Mesodermal cell (in vitro differentiated cells): ENCODE measurements at regions not wholly inside any gene's neighbourhood (a gene's known extent, or its start where the extent isn't known, plus 50 kb on each side); places are given as distances from the start of the nearest gene placed in this dataset.

Experiments used
- H3K27ac ChIP-seq: 2 replicates; pipeline ENCODE4 v1.7.0; 2013; ENCODE audit warnings: mild to moderate bottlenecking, low read depth, low read length, moderate library complexity; ENCODE audit not compliant: severe bottlenecking
- H3K36me3 ChIP-seq: 2 replicates; pipeline ENCODE4 v1.7.1; 2013; ENCODE audit warnings: mild to moderate bottlenecking, low read length, moderate library complexity; ENCODE audit not compliant: control insufficient read depth, insufficient read depth
- H3K4me1 ChIP-seq: one replicate; pipeline ENCODE4 v1.7.1; 2013; ENCODE audit warnings: mild to moderate bottlenecking, low read length; ENCODE audit not compliant: insufficient read depth, control insufficient read depth, poor library complexity, severe bottlenecking
- H3K4me3 ChIP-seq: 2 replicates; pipeline ENCODE4 v1.7.0; 2013; ENCODE audit warnings: low read length, control low read depth, mild to moderate bottlenecking; ENCODE audit not compliant: insufficient read depth, poor library complexity, severe bottlenecking; ENCODE audit errors: extremely low read depth
- H3K9me3 ChIP-seq: 2 replicates; pipeline ENCODE4 v1.7.1; 2013; ENCODE audit warnings: mild to moderate bottlenecking, low read length, moderate library complexity; ENCODE audit not compliant: control insufficient read depth
- WGBS, 2 experiments: methylation state at CpG; one replicate each; pipeline ENCODE4 v1.1.5; 2013; ENCODE audit warnings: missing lambda C conversion rate in 2 of 2; ENCODE audit not compliant: insufficient coverage in 2 of 2; 5-methylcytosine and 5-hydroxymethylcytosine counted together

GRCh38 chr2:133717497-133717896, 149.2 kb upstream of the NCKAP5 start:
- H3K4me1 ChIP-seq, result no peaks in the 10 kb centered on the region
- no peaks in the 10 kb centered on the region for H3K9me3 ChIP-seq
- 80 to 83% methylated on average over 1 of the region's 3 CpGs for WGBS, 2 experiments
- H3K27ac ChIP-seq, result no peak overlapping the region
- no peaks in the 10 kb centered on the region for H3K36me3 ChIP-seq
- no peak overlapping the region for H3K4me3 ChIP-seq

DNA sequence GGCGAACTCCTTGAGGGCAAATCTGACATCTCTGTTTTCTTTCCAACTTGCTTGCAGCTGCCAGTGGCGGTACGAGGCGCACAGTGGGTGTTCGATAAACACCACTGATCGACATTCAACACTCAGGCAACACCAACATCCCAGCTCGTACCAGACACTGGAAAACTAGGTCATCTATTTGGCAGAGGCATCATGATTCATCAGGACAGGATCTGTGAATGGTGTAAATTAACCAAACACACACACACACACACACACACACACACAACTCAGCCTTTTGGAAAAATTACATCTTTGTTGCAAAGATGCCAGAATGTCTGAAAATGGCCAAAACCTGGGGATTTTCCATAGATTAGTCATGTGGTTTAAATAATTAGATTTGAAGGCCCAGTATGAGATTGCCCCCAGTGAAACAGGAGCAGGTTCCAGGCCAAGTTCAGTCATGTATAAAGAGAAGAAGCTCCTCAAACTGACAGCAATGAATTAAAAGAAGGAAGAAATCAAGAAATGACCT, 150.5 kb upstream of the NCKAP5 start:
- no peaks in the 10 kb centered on the region for H3K36me3 ChIP-seq
- H3K9me3 ChIP-seq, result no peaks in the 10 kb centered on the region
- no peaks in the 10 kb centered on the region for H3K4me1 ChIP-seq
- no peak overlapping the region for H3K27ac ChIP-seq
- WGBS, 2 experiments, result 97% methylated on average over 5 to 7 of the region's 7 CpGs
- no peak overlapping the region for H3K4me3 ChIP-seq

DNA sequence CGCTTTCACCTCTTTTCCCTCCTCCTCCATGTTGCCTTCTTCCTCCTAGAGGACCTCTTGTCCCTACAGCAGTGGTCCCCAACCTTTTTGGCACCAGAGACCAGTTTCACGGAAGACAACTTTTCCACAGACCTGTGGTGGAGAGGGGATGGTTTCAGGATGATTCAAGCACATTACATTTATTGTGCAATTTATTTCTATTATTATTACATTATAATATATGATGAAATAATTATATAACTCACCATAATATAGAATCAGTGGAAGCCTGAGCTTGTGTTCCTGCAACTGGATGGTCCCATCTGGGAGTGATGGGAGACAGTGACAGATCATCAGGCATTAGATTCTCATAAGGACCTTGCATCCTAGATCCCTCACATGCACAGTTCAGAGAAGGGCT, 152.2 kb upstream of the NCKAP5 start:
- Histone ChIP-seq H3K4me1 (no peaks in the 10 kb centered on the region), H3K27ac (no peak overlapping the region), H3K9me3 (no peaks in the 10 kb centered on the region), H3K4me3 (no peak overlapping the region), H3K36me3 (no peaks in the 10 kb centered on the region)
- whole genome bisulfite sequencing, 2 experiments, result 100% methylated on average over 1 of the region's 2 CpGs; no CpG with 5 or more reads in 1 of the 2 experiments

DNA sequence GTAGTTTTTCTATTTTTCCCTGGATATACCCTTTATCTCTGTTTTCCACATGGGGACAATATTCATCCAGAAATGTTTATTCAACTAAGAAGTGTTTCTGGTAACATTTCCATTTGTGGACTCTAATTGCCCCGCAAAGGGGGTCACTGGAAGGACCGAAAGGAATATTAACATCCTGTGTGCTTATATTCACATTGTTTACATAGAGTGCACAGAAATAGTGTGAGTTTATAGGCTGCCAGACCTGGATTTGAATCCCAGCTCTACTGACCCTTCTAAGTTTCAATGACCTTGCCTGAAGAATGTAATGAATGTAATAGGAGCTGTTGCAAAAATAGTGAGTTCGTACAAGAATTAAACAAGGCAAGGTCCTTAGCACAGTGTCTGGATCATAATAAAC, 152.9 kb upstream of the NCKAP5 start:
- H3K36me3 ChIP-seq, result no peaks in the 10 kb centered on the region
- H3K9me3 ChIP-seq, result no peaks in the 10 kb centered on the region
- no CpG with 5 or more reads among the region's 3 CpGs for WGBS, 2 experiments
- no peaks in the 10 kb centered on the region for H3K4me1 ChIP-seq
- H3K27ac ChIP-seq, result no peak overlapping the region
- no peak overlapping the region for H3K4me3 ChIP-seq

DNA sequence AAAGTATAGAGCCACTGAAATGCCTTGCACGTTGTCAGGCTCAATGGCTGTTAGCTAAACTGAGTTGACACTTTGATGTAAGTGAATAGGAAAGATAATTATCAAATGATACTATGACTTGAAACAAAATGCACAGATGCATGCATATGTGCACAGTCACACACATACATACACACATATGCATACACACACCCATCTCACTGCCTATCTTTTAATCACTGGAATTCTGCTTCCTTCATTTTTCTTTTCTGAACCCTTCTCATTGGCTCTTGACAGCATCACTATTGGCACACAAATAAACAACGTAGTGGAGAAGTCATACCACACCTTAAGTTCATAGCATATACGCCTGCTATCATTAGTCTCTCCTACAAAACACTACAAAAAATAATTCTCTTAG, 154.9 kb upstream of the NCKAP5 start:
- Histone ChIP-seq H3K4me1 (no peaks in the 10 kb centered on the region), H3K4me3 (no peak overlapping the region), H3K27ac (no peak overlapping the region), H3K9me3 (no peaks in the 10 kb centered on the region), H3K36me3 (no peaks in the 10 kb centered on the region)
- 80 to 100% methylated on average over 1 to 2 of the region's 3 CpGs for WGBS, 2 experiments

- Histone ChIP-seq H3K9me3 (no peaks in the 10 kb centered on the region), H3K27ac (no peak overlapping the region), H3K4me3 (no peak overlapping the region), H3K36me3 (no peaks in the 10 kb centered on the region), H3K4me1 (no peaks in the 10 kb centered on the region)
- WGBS, 2 experiments, result 79 to 87% methylated on average over 4 to 5 of the region's 5 CpGs
Measured at GRCh38 chr2:133726973-133727372, 158.7 kb upstream of the NCKAP5 start.

GRCh38 chr2:133732059-133732458, 163.8 kb upstream of the NCKAP5 start:
- H3K27ac ChIP-seq, result no peak overlapping the region
- peaks cover 17% of the 10 kb centered on the region for H3K4me1 ChIP-seq
- H3K9me3 ChIP-seq, result no peaks in the 10 kb centered on the region
- H3K4me3 ChIP-seq, result no peak overlapping the region
- WGBS, 2 experiments, result 94 to 96% methylated on average over 2 of the region's 2 CpGs
- no peaks in the 10 kb centered on the region for H3K36me3 ChIP-seq

DNA sequence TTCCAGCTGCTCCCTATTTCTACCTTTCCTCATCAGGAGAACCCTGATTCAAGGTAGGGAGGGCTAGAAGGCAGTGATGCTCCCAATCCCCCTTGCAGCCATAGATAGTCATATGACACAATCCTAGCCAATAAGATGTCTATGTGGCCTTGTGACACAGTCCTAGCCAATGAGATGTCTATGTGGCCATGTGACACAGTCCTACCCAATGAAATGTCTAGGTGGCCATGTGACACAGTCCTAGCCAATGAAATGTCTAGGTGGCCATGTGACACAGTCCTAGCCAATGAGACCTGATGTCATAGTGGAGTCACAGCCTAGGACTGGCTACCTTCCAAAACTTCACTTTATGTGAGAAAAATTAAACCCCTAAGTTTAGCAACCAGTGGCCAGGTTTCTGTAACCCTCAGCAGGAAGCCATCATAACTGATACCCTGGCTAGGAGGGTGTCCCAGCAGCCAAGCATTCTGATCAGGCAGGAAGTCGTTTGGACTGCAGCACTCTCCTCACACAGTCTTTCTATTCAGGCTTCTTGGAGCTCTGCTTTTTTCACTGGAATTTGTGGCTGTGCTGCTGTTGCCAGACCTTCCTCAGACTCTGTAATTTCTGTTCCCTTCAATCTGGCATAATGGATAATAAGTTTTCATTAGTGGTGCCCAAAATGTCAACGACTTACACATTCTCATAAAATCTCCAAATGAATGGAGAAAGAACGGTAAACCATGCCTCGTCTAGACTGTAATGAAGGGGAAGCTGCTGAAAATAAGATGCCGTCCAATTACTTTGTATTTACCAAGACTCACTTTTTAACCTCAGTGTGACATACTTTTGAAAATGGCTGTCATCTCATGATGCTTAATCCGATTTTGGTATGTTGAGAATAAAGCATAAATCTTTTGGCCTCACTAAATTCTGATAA, 165.0 kb upstream of the NCKAP5 start:
- Histone ChIP-seq H3K4me1 (peaks cover 17% of the 10 kb centered on the region), H3K4me3 (no peak overlapping the region), H3K36me3 (no peaks in the 10 kb centered on the region), H3K9me3 (no peaks in the 10 kb centered on the region), H3K27ac (peak overlapping the region; percentile 74)
- 55 to 80% methylated on average over 1 to 2 of the region's 6 CpGs for WGBS, 2 experiments

- no peak overlapping the region for H3K4me3 ChIP-seq
- H3K4me1 ChIP-seq, result peaks cover 17% of the 10 kb centered on the region
- peak overlapping the region; percentile 74 for H3K27ac ChIP-seq
- 78 to 100% methylated on average over 1 to 2 of the region's 2 CpGs for WGBS, 2 experiments
- no peaks in the 10 kb centered on the region for H3K36me3 ChIP-seq
- no peaks in the 10 kb centered on the region for H3K9me3 ChIP-seq
Measured at GRCh38 chr2:133733901-133734255, 165.6 kb upstream of the NCKAP5 start.

GRCh38 chr2:133734716-133735495, 166.6 kb upstream of the NCKAP5 start:
- no peak overlapping the region for H3K4me3 ChIP-seq
- H3K4me1 ChIP-seq, result peaks cover 17% of the 10 kb centered on the region
- 87 to 98% methylated on average over 3 of the region's 3 CpGs for WGBS, 2 experiments
- no peak overlapping the region for H3K27ac ChIP-seq
- no peaks in the 10 kb centered on the region for H3K9me3 ChIP-seq
- H3K36me3 ChIP-seq, result no peaks in the 10 kb centered on the region
